ENCODE measurements at regions not wholly inside any gene's neighbourhood (a gene's known extent, or its start where the extent isn't known, plus 50 kb on each side); places are given as distances from the start of the nearest gene placed in this dataset.

- DNase-seq (no peak), ATAC-seq (no peak)
- H3K4me1 ChIP-seq = no peaks in the 10 kb centered on the region
- no peak for TF ChIP-seq CTCF (IDR thresholded peaks at IDR 0.05)
- no peak for TF ChIP-seq POLR2A (IDR thresholded peaks at IDR 0.05)
- no peaks in the 10 kb centered on the region for H3K27me3 ChIP-seq
- no peak overlapping the region for H3K27ac ChIP-seq
- H3K36me3 ChIP-seq = no peaks in the 10 kb centered on the region
- H3K4me3 ChIP-seq = no peak overlapping the region
- intact Hi-C loops (cut with DNase I) = no loop called here
- H3K9me3 ChIP-seq = no peaks in the 10 kb centered on the region
- 74 to 82% (median 80%) methylated on average over 2 of the region's 2 CpGs for WGBS, 4 donors
Observed at GRCh38 chr16:48487287-48487686, 102.1 kb upstream of the SIAH1 start.

DNA sequence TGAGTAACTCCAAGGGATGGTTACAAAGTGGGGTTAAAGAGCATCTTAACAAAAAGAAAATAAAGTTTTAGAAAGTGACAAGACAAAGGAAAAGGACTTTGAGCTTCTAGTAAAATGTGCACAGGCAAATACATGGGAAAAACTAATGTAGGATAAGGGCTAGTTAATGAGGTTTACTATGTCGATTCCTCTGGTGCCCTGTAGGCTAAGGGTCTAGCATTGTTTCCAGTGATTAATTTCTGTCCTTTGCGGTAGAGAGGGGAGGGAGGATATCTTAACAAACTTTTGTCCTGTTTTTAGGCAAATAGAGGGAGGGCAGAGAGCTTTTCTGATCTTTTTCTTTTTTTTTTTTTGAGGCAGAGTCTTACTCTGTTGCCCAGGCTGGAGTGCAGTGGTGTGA lies 96.6 kb upstream of the SIAH1 start:
- H3K27me3 ChIP-seq = no peaks in the 10 kb centered on the region
- H3K4me3 ChIP-seq = no peak overlapping the region
- no peaks in the 10 kb centered on the region for H3K4me1 ChIP-seq
- H3K27ac ChIP-seq = no peak overlapping the region
- intact Hi-C loops (cut with DNase I) = loop anchor here in 1 of 10 donors (2.0 kb wide), 1 partner anchor 27 kb away; no protein-coding TSS in a partner anchor
- ATAC-seq (no peak), DNase-seq (no peak)
- TF ChIP-seq CTCF (IDR thresholded peaks at IDR 0.05) (no peak), POLR2A (IDR thresholded peaks at IDR 0.05) (no peak)
- WGBS, 4 donors = 66 to 81% (median 78%) methylated on average over 2 of the region's 2 CpGs
- no peaks in the 10 kb centered on the region for H3K9me3 ChIP-seq
- no peaks in the 10 kb centered on the region for H3K36me3 ChIP-seq

DNA sequence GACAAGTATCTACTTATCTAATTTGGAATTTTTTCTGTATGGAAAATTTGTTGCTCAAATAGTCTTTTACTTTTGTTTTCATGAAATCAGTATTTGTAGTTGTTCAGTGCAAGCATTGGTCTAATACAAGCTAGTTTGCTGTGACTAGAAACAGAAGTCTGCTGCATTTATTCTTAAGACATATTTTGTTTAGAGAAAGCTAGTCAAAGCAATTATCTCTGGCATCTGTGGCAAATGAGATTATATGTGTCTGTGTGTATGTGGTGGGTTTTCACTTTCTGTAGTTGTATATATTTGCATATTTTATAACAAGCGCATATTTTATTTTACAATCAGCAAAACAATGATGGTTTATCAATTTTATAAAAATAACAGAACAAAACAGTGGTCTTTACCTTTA lies 96.0 kb upstream of the SIAH1 start:
- ATAC-seq (no peak), DNase-seq (no peak)
- WGBS, 4 donors = 95 to 99% (median 97%) methylated on average over 1 of the region's 1 CpG
- Histone ChIP-seq H3K4me1 (no peaks in the 10 kb centered on the region), H3K36me3 (no peaks in the 10 kb centered on the region), H3K4me3 (no peak overlapping the region), H3K27ac (no peak overlapping the region), H3K9me3 (no peaks in the 10 kb centered on the region), H3K27me3 (no peaks in the 10 kb centered on the region)
- TF ChIP-seq POLR2A (IDR thresholded peaks at IDR 0.05) (no peak), CTCF (IDR thresholded peaks at IDR 0.05) (no peak)
- intact Hi-C loops (cut with DNase I) = loop anchor here in 1 of 10 donors (2.0 kb wide), 1 partner anchor 26 kb away; no protein-coding TSS in a partner anchor

- Histone ChIP-seq H3K36me3 (no peaks in the 10 kb centered on the region), H3K27me3 (no peaks in the 10 kb centered on the region), H3K27ac (no peak overlapping the region), H3K4me3 (no peak overlapping the region), H3K9me3 (no peaks in the 10 kb centered on the region), H3K4me1 (no peaks in the 10 kb centered on the region)
- ATAC-seq (no peak), DNase-seq (no peak)
- intact Hi-C loops (cut with DNase I) = loop anchor here in 1 of 10 donors (2.0 kb wide), 1 partner anchor 25 kb away; no protein-coding TSS in a partner anchor
- TF ChIP-seq POLR2A (IDR thresholded peaks at IDR 0.05) = no peak
- TF ChIP-seq CTCF (IDR thresholded peaks at IDR 0.05) = no peak
- 89 to 98% (median 96%) methylated on average over 2 of the region's 2 CpGs for WGBS, 4 donors
Observed at GRCh38 chr16:48479955-48480354, 94.7 kb upstream of the SIAH1 start.
